Stomach (tissue), 4 donors: ENCODE measurements at regions not wholly inside any gene's neighbourhood (a gene's known extent, or its start where the extent isn't known, plus 50 kb on each side); places are given as distances from the start of the nearest gene placed in this dataset.

Experiments used
- CTCF ChIP-seq, 7 experiments: fragments of 450-650 bp in 4 of 7; fragments of 200-600 bp in 3 of 7; sonication (generic) in 3 of 7; IDR thresholded peaks; one replicate each; pipeline ENCODE4 v1.5.1; 2016 to 2019; ENCODE audit warnings: antibody characterized with exemption in 7 of 7, control low read depth in 2 of 7, mild to moderate bottlenecking in 1 of 7
- EP300 ChIP-seq: sonication (generic); formaldehyde crosslinking; IDR thresholded peaks from one replicate; pipeline ENCODE4 v1.6.1; 2017; ENCODE audit warnings: antibody characterized with exemption
- POLR2A ChIP-seq, 4 donors: fragments of 450-650 bp; IDR thresholded peaks; one replicate each; pipeline ENCODE4 v1.6.1; 2016; ENCODE audit warnings: antibody characterized with exemption in 4 of 4, control low read depth in 2 of 4, mild to moderate bottlenecking in 1 of 4, moderate library complexity in 1 of 4

GRCh38 chr10:4242561-4243035 lies 457.6 kb upstream of the KLF6 start:
- TF ChIP-seq POLR2A (IDR thresholded peaks at IDR 0.05) (no peak), CTCF (IDR thresholded peaks at IDR 0.05) (no peak), EP300 (no peak)
